HuH-7.5 (cell line): ENCODE measurements at regions not wholly inside any gene's neighbourhood (a gene's known extent, or its start where the extent isn't known, plus 50 kb on each side); places are given as distances from the start of the nearest gene placed in this dataset.
"Not testable (repeated sequence)": the region's sequence is repeated elsewhere in the genome, so short reads cannot be mapped to it uniquely, and the experiment has no call there.

ENCODE experiments used
- DNase-seq: peaks from one replicate; pipeline ENCODE4 v3.0.0; 2011; ENCODE audit warnings: low spot score

DNA sequence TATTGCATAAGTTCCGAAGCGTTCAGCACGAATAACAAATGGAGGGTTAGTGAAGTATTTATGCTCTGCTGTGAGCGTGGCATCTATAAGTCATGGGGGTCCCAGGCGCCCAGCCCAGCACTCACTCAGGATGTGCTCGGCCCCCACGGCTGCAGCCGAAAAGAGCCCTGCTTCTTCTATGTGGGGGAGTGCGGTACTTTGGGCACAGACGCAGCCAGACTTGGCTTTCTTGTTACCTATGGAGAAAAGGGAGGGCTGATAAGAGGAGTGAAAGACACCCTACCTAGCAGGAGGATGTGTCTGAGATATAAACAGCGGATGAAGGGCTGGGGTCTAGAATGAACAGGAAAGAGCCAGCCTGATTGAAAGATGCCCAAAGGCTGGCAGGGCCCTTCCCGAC, 51.4 kb downstream of the MRPL36 start:
- no peak for DNase-seq

DNA sequence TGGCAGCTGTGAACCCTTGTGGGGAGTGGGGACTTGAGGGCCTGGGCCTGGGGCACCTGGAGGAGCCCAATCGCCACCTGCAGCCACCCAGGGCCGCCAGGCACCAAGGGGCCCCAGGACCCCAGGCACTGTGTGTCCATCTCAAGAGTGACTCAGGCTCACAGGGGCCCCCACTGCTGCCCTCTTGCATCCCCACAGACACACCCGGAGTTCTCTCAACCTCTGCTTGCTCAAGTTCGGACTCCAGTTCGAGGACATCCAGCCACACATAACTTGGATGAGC, 51.9 kb downstream of the MRPL36 start:
- no peak for DNase-seq

DNA sequence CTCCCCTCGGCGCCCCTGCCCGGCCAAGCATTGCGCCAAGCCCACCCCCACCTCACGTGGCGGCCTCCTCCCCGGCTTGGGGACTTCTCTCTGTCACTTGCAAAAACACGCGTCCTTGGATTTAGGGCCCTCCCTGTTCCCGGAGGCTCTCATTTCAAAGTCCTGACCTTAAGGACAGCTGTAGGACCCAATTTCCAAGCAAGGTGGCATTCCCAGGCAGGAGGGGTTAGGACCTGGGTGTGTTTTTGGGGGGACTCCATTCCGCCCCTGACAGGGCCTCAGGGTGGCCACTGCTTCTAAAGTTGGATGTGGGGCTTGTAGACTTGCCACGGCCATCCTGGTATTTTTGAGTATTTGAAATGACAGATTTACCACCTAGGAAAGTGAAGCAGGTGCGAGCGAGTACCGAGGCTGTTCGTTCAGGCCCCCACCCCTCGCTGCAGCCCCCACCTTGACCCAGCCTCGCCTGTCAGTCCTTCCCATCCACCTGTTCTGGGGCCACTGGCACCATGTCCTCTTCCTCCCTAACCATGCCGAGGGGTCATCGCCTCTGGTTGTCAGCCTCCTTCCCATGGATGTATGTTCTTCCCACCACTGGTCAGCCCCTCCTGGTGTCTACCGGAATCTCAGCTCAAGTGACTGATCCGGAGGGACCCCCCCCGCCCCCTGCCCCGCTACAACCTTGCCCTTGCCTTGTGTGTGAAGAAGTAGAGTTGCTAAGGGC, 52.4 kb downstream of the MRPL36 start:
- no peak for DNase-seq

DNA sequence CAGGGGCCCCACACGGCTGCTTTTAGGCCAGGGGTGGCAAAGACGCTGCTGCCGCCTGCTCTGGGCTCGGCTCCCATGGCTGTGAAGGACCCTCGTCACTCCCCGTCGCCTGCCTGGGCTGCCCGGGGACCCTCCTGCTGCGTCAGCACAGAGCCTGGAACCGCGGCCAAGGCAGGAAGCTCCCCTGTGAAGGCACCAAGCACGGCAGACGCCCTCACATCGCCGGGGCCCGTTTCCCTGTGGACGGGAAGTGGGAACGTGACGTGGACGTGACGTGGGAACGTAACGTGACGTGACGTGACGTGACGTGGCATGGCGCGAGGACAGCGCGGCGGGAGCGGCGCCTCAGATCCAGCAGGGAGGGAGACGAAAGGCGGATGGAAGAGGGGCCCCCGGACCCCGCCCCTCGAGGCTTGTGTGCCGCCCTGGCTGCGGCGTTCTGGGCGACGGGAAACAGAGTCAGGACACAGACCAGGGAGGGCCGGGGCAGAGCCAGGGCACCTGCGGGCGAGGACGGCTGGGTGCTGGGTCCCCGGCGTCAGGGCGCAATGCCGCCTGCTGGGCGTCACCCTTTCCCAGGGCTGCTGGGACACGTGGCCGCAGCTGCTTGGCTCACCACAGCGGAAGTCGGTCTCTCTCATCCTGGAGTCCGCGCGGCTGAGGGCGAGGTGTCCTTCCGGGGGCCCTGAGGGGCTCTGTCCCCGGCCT, 53.1 kb downstream of the MRPL36 start:
- no peak for DNase-seq

DNA sequence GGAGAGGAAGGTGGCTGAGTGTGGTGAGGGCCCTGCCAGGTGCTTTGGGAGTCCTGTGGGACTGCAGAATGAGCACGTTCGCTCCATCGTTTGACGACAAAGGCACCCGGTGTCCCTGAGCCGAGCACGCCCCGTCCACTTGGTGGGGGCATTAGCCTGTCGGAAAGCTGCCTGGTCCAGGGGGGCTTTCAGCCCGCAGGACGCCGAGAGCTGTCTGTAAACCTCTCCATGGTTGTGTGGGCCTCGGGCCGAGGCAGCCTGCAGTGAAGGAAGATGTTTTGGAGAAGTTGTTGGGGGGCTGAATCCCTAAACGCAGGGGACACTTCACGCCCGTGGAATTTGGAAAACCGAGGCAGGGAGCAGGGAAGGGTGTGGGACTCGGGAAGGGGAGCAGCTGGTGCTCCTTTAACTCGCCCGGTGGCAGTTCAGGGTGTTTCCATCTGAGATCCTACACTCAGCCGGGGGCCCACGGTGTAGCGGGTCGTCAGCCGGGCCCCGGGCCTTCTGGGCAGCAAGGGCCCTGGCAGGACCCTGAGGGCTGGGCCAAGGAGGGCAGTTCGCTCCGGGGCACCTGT, 53.8 kb downstream of the MRPL36 start:
- no peak for DNase-seq

DNA sequence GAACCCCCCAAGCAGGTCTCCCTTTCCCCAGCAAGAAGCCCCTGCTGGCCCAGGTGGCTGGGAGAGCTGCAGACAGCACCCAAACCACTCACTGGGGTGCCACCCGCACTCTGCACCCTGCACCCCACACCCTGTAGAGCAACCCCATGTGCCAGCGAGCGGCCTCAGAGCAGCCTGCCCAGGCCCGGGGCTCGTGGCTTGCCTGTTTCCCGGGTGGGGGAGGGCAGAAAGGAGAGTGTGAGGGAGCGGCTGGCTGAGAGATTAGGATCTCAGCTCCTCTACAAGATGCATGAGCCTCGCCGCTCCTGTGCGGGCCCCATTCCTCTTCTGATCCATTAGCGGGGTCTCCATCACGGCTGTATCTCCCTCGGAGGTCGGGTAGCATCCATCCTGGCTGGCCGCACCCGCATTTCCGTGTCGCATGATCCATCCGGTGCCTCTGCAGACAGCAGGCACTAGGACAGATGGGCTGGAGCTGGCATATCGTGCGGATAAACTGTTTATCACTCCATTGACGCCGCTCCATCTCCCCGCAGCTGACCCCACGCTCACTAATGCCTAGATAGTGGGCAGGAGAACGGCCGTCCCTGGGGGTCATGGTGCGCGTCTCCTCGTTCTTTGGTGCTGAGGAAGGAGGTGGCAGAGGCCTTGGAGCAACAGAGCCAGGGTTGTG, 54.4 kb downstream of the MRPL36 start:
- DNase-seq = no peak

DNA sequence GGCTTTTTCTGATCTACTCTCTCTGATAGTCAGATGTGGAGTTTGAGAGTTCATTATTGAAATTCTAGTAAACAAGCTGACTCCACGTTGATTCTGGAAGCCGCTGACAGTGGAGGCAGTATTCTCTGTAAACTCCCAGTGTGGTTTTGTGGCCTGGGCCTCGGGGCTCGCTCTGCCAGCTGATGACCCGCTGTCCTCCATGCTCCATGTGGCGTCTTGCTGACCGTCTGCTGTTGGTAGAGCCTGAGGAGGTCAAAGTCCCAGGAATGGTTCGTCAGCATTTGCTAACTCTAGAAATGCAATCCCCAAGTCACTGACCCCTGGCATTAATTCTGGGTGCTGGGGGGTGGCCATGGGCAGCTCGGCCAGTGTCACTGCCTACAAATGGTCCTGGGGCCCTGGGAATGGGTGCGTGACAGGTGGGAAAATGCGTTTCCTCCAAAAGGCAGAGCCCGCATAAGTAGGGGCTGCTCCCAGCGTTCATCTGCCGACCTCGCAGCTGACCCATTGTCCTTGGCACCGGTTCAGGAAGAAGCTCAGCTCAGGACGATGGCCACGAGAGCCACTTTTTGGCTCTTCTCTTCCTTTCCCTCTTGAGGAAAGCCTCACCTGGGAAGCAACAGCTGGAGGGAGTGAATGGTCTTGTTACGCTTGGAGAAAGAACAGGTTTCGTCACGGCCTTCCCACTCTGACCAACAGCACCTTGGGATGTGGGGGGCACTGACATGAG, 55.1 kb downstream of the MRPL36 start:
- no peak for DNase-seq

DNA sequence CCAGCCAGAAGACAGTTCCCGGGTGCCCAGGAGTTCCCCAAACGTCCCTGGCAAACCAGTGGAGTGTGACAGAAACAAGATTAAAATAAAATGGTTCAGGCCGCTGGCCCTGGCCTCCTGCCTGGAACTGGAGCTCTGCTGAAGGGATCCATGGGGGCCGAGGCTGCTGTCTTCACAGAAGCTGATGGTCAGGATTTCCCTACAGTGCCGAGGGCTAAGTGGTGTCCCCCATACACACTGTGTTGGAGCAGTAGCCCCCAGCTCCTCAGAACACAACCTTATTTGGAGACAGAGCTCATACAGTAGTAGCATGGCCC, 55.9 kb downstream of the MRPL36 start:
- DNase-seq = no peak

DNA sequence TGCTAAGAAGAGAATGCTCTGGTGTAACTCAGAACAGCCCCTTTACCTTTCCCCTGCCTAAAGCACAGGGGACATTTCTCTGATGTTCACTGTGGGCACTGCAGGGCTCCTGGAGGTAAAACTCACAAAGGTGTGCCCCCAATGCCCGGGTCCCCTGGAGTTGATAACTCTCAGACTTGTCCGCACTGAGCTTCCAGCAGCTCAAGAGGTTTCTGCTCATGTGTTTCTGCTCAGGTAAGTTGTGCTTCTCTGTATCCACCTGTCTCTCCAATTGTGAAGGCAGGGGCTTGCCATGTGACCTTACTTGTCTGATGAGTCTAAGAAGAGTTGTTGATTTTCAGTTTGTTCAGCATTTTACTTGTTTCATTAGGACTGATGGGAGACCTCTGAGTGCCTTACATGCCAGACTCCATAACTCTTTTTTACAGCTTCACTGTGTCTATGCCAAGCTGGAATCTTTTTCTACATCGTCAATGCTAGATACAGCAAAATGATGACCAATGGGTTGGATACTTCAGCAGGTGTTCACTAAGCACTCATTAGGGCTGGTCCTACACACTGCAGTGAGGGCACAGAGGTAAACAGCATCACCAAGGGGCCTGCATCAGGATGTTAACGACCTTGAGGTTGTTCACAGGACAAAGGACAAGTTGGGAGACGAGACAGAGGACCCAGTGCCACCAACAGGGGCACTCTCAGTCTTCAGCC, 56.4 kb downstream of the MRPL36 start:
- no peak for DNase-seq

DNA sequence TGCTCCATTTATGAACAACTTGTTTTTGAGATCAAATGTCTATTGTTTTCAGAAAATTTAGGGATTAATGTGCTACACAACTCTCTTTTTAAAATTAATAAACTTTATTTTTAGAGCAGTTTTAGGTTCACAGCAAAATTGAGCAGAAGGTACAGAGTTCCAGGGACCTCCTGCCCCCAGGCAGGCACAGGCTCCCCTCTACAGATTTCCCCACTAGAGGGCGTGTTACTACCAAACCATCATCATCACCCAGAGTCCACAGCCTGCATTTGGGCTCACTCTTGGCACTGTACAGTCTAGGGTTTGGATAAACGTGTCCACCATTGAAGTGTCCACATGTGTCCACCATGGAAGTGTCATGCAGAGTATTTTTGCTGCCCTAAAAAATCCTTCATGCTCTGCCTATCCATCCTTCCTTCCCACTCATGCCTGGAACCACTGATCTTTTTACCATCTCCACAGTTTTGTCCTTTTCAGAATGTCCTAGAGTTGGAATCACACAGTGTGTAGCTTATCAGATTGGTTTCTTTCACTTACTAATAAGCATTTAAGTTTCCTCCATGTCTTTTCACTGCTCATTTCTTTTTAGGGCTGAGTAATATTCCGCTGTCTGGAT, 61.7 kb downstream of the MRPL36 start:
- DNase-seq = peak; percentile 45

DNA sequence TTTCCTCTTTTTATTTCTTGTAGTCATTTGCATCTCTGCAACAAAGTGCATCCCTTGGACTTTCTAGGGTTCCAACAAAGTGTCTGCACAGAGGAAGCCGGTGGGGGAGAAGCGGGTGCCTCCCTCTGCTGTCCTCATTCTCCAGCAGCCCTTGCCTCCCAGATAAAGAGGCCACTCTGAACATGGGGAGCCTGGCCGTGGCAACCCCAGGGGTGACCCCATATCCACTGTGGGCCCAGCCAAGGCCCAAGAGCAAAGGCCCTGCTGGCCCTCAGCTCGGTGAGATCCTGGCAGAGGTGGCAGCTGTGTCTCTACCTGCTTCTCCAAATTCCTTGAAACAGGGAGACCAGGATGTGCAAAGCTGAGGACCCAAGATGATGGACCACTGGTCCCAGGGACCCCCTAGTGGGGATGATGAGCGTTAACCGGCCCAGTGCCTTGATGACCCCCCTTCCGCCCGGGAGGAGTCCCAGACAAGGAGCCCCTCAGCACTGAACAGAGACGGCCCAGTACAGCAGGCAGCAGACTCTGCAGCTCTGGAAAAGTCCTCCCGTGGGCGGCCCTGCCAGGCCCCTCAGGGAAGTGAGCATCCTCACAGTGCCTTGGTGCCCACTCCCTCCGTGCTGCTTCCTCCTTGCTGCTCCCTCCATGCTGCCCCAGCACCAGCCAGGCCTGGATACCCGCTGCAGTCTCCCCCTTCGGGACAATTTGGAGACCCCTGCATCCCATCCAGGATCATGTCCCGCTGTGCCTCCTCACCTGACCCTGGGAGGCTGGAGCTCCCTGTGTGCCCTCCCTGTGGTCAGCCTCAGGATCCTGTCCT, 62.5 kb downstream of the MRPL36 start:
- no peak for DNase-seq

DNA sequence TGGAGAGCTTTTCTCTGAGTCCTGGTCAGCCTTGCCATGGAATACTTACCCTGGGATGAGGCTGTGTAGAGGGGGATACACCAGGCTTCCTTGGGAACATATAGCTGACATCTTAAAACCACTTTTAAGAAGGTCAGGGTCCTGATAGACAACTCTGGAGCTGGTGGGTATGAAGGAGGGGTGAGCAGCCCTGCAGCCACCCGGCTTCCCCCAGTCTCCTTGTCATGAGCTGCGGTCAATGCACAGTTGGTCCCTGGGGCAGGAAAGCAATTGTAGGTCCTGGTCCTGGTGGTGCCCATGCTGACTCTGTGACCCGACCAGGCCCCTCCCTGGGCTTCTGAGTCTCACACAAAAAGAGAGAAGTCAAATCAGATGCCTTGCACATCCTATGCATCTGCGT, 63.6 kb downstream of the MRPL36 start:
- no peak for DNase-seq

DNA sequence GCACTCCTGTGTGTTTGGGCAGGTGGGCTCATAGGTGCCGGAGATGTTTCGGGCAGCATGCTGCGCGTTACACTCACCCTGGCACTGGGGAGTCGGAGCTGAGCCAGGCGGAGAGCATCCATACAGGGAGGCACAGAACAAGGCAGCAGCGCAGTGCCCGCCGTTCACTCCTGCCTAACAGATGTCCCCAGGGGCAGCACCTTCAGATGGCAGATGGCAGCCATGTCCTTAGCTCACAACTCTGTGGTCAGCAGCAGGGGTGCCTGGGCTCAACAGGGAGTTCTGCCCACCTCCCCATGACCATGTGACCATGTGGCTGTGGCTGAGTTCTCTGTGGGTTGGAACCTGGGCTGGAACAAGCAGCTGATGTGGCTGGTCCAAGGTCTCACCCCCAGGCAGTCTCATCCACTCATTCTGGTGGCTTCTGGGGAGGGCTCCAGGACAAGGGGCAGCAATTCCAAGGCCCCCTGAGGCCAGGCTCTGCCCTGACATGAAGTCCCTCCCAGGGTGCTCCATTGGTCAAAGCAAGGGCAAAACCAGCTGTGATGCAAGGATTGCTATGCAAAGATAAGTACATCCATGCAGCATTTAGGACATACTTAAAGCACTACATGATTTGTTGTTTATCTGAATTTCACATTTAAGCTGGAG, 64.2 kb downstream of the MRPL36 start:
- DNase-seq = no peak

DNA sequence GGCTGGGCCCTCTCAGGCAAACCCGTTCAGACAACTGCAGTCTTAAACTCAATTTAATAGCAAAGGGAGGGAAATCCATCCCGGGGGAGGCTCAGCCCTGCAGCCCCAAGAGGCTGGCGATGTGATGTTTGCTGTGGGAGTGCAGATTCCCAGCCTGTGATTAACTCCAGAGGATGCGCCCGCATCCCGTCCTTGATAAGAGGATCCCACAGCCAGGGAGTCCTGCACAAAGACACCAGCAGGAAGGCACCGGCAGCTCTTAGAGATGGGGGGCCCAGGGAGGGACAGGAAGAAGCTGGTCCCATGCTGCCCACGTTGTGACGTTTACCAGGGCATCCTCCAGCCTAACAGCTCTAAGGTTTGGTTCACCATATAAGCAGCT, 64.7 kb downstream of the MRPL36 start:
- DNase-seq = no peak

DNA sequence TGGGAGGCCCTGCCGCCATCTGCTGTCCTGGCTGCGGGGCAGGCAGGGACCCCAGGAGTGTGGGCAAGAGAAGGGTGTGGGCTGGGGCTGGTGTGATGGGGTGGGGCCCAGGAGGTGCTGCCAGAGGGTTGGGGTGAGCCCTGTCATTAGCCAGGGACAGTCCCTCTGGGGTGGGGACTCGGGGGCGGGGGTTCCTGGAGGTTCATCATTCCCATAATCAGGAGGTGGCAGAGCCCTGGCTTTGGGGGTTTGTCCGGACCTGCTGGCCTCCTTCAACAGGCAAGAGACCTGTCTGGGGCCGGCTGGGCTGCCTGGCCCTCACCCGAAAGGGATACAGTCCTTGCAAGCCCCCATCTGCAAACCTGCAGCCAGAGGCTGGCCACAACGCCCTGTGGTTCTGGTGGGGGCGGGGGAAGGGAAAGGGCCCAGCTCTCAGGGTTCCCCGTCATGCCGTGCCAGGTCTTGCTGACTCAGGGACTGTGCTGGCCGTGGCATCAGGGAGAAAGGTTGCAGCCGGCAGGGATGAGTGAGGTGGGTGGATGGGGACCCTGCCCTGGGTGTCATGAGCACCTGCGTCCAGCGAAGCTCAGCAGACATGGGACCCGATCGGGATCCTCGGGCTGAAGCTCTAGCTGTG, 65.2 kb downstream of the MRPL36 start:
- DNase-seq = no peak

DNA sequence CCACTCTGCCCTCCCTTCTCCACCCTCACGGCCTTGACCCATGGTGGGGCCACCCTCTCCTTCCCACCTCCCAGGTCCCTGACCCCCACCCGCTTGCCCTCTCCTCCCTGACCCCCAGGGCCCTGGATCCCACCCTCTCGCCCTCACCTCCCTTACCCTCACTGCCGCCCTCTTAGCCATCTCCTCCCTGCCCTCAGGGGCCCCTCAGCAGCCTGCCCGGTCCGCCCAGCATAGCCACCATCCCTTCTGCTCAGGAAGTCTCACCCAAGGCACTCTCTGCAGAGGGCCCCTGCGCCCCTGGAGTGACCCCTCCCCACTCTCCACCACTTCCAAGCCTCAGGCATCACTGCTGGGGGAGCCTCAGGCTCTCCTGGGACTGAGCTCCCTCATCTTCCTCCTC, 66.3 kb downstream of the MRPL36 start:
- no peak for DNase-seq

DNA sequence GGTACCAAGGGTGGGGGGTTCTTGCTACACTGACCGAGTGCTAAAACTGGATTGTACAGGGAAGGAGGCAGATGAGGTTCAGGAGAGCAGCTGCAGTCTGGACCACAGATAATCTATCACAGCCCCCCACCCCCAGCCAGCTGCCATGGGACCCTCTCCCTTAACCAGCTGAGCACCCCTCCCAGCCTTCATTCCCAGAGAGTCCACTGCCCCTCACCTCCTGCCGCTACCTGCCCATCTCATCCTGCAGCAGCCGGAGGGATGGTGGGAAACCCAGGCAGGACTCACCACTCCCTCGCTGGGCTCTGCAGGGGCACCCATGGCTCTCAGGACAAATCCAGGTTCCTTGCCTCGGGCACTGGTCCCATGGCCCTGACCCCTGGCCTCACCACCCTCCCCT, 66.7 kb downstream of the MRPL36 start:
- no peak for DNase-seq

DNA sequence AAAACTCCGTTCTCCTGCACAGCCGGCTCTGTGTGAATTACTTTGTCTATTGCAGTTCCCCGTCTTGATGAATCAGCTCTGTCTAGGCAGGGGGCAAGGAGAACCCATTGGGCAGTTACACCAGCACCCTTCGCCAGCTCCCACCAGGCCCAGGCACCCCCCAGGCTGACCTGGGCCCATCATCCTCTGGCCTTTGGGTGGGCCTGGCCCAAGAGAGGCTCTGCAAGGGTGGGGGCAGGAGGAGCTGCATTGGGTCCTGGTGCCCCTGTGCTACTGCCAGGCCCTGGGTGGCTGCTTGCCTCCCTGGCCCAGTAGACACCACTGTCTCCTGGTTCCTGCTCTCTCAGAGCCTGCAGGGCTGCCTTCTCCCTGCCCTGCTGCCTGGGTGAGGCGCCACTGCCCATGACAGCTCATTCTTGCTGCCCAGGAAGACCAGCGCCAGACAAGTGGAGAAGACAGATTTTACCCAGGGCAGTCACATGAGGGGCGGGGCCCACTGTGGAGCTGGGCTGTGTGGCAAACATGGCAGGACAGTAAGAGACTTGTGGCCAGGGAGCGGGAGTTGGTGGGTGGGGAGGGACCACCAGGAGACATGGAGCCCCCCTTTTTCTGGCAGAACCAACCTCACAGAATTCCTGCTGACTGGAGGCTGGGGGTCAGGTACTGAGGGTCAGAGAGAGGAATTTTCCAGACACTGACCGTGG, 67.2 kb downstream of the MRPL36 start:
- no peak for DNase-seq

DNA sequence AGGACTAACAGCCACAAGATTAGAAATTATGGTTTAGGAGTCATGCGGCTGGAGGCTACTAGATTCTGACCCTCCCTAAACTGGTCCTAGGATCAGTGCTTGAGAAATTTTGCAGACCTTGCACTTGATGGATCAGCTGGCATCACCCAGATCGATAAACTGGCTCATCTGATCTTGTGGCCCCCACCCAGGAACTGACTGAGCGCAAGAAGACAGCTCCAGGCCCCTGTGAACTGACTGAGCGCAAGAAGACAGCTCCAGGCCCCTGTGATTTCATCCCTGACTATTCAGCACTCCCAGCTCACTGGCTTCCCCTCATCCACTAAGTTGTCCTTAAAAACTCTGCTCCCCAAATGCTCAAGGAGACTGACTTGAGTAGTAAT, 67.8 kb downstream of the MRPL36 start:
- DNase-seq = not testable (repeated sequence)
